GM12878 (cell line): ENCODE measurements at regions not wholly inside any gene's neighbourhood (a gene's known extent, or its start where the extent isn't known, plus 50 kb on each side); places are given as distances from the start of the nearest gene placed in this dataset.

Experiments
- ATAC-seq: fragments of 200-7000 bp; cut with Tn5 transposase; 3 replicates; pipeline ENCODE4 v1.9.1; 2020; ENCODE audit warnings: mild to moderate bottlenecking, moderate library complexity
- BruUV-seq: library from RNA; stranded (reverse); fragments of 400-500 nt; replicated peaks from 2 replicates; lab custom pipeline; 2021; lab: Mats Ljungman, UMichigan
- CTCF ChIA-PET: fragments of 300-600 bp; sonication (Branson Sonifier 250); formaldehyde crosslinking; extraction: SDS; loops from one replicate; lab custom pipeline; 2021; ENCODE audit warnings: inconsistent platforms; lab: Yijun Ruan, JAX
- POLR2A ChIA-PET: fragments of 350-600 bp; formaldehyde crosslinking; extraction: SDS; loops from one replicate; lab custom pipeline; 2021; ENCODE audit warnings: inconsistent platforms; lab: Charles Lee
- RAD21 ChIA-PET: fragments of 300-600 bp; sonication (Branson Sonifier 250); formaldehyde crosslinking; loops from one replicate; lab custom pipeline; 2023; ENCODE audit warnings: antibody characterized with exemption; ENCODE audit not compliant: unreplicated experiment; lab: Charles Lee
- SMC1A ChIA-PET: fragments of 300-600 bp; sonication (Branson Sonifier 250); formaldehyde crosslinking; loops from one replicate; lab custom pipeline; 2023; ENCODE audit not compliant: unreplicated experiment, uncharacterized antibody; lab: Charles Lee
- DNase-seq: peaks from one replicate; pipeline ENCODE4 v3.0.0-alpha.2; 2011; ENCODE audit warnings: low read depth, low spot score
- FAIRE-seq: peaks from 3 replicates; lab custom pipeline; 2011; peaks lifted over from hg19 to GRCh38; lab: Jason Lieb, UNC
- H2AFZ ChIP-seq: 2 replicates; pipeline ENCODE4 v1.6.0; 2011; ENCODE audit warnings: low read depth, low read length, control low read depth; ENCODE audit not compliant: control insufficient read depth
- H3K27ac ChIP-seq: 2 replicates; pipeline ENCODE4 v1.5.1; 2011; ENCODE audit warnings: control low read depth; ENCODE audit not compliant: control insufficient read depth, insufficient read depth
- H3K27me3 ChIP-seq, 2 experiments: replicated peaks in 1 of 2; 2 replicates each; pipeline versions ENCODE4 v1.6.0 to v1.6.1; 2011; ENCODE audit warnings: low read length in 1 of 2; ENCODE audit not compliant: control insufficient read depth in 2 of 2, insufficient read depth in 2 of 2
- H3K36me3 ChIP-seq, 2 experiments: 2 replicates each; pipeline ENCODE4 v1.5.1; 2011; ENCODE audit warnings: low read length in 1 of 2; ENCODE audit not compliant: control insufficient read depth in 2 of 2, insufficient read depth in 2 of 2
- H3K4me1 ChIP-seq: 2 replicates; pipeline ENCODE4 v1.6.1; 2011; ENCODE audit warnings: mild to moderate bottlenecking, low read length, moderate library complexity, mixed read lengths; ENCODE audit not compliant: control insufficient read depth, insufficient read depth
- H3K4me2 ChIP-seq: 2 replicates; pipeline ENCODE4 v1.6.0; 2011; ENCODE audit warnings: control low read depth; ENCODE audit not compliant: control insufficient read depth, insufficient read depth
- H3K4me3 ChIP-seq: fragments of 200-600 bp; sonication (generic); 2 replicates; pipeline ENCODE4 v1.5.1; 2016
- H3K79me2 ChIP-seq: 2 replicates; pipeline ENCODE4 v1.6.0; 2011; ENCODE audit warnings: low read length; ENCODE audit not compliant: control insufficient read depth, insufficient read depth
- H3K9ac ChIP-seq: 2 replicates; pipeline ENCODE4 v1.8.0; 2011; ENCODE audit warnings: low read length, control low read depth, mixed read lengths; ENCODE audit not compliant: control insufficient read depth, insufficient read depth
- H3K9me3 ChIP-seq: replicated peaks from 3 replicates; pipeline ENCODE4 v1.5.1; 2011; ENCODE audit warnings: mild to moderate bottlenecking, low read length; ENCODE audit not compliant: control insufficient read depth, insufficient read depth
- H4K20me1 ChIP-seq: 2 replicates; pipeline ENCODE4 v1.6.0; 2011; ENCODE audit not compliant: control insufficient read depth, insufficient read depth
- DPF2 ChIP-seq: fragments of 450-650 bp; IDR thresholded peaks from 2 replicates; pipeline ENCODE4 v1.6.1; 2017; ENCODE audit warnings: mild to moderate bottlenecking
- ZBTB33 ChIP-seq: fragments of 450-650 bp; IDR thresholded peaks from 2 replicates; pipeline ENCODE4 v1.6.1; 2017; ENCODE audit warnings: mild to moderate bottlenecking
- ZBTB4 ChIP-seq: fragments of 450-650 bp; formaldehyde crosslinking; IDR thresholded peaks from 2 replicates; pipeline ENCODE4 v1.4.0; 2022; ENCODE audit warnings: mild to moderate bottlenecking, moderate library complexity
- ZNF384 ChIP-seq: IDR thresholded peaks from 2 replicates; pipeline ENCODE4 v1.6.1; 2012; ENCODE audit warnings: low read depth, mild to moderate bottlenecking, low read length, improper control_type of control experiment, borderline replicate concordance
- WGBS: methylation state at CpG from one replicate; pipeline ENCODE4 v1.1.6; 2016; ENCODE audit warnings: low lambda C conversion rate; ENCODE audit not compliant: insufficient replicate concordance, insufficient coverage; ENCODE audit errors: missing lambda C conversion rate; 5-methylcytosine and 5-hydroxymethylcytosine counted together
- in situ Hi-C: fragments of 300-500 bp; cut with MboI; formaldehyde crosslinking; loops from 9 replicates; pipeline ENCODE4 v1.14.3; 2018; ENCODE audit warnings: mixed read lengths
- intact Hi-C: fragments of 100-400 bp; cut with micrococcal nuclease; formaldehyde crosslinking; loops from one replicate; pipeline ENCODE4 v1.14.2; 2022; ENCODE audit not compliant: unreplicated experiment
- TF ChIP-seq, protein P1 (sequence below): fragments of 450-650 bp; IDR thresholded peaks from 2 replicates; pipeline ENCODE4 v1.6.1; 2018; ENCODE audit warnings: borderline replicate concordance, mild to moderate bottlenecking; ENCODE audit not compliant: partially characterized antibody

GRCh38 chr6:23630726-23631635 is 495.0 kb upstream of the NRSN1 start:
- CTCF ChIA-PET = no interaction called here
- Histone ChIP-seq H3K9me3 (no peaks in the 10 kb centered on the region), H3K36me3 (no peaks in the 10 kb centered on the region), H3K4me2 (no peak overlapping the region), H3K27ac (no peak overlapping the region), H3K4me3 (no peak overlapping the region), H3K9ac (no peak overlapping the region), H2AFZ (no peak overlapping the region), H3K4me1 (no peaks in the 10 kb centered on the region), H3K79me2 (no peaks in the 10 kb centered on the region), H4K20me1 (no peaks in the 10 kb centered on the region), H3K27me3 (no peaks in the 10 kb centered on the region)
- ATAC-seq = no peak
- POLR2A ChIA-PET = no interaction called here
- no peak for FAIRE-seq
- RAD21 ChIA-PET = no interaction called here
- BruUV-seq = no TSS peak
- DNase-seq = no peak
- in situ Hi-C loops = no loop called here
- intact Hi-C loops = no loop called here
- TF ChIP-seq ZBTB33 (no peak), DPF2 (no peak), ZBTB4 (CRISPR knock-in tag) (no peak), ZNF384 (no peak)
- TF ChIP-seq, protein P1, sequence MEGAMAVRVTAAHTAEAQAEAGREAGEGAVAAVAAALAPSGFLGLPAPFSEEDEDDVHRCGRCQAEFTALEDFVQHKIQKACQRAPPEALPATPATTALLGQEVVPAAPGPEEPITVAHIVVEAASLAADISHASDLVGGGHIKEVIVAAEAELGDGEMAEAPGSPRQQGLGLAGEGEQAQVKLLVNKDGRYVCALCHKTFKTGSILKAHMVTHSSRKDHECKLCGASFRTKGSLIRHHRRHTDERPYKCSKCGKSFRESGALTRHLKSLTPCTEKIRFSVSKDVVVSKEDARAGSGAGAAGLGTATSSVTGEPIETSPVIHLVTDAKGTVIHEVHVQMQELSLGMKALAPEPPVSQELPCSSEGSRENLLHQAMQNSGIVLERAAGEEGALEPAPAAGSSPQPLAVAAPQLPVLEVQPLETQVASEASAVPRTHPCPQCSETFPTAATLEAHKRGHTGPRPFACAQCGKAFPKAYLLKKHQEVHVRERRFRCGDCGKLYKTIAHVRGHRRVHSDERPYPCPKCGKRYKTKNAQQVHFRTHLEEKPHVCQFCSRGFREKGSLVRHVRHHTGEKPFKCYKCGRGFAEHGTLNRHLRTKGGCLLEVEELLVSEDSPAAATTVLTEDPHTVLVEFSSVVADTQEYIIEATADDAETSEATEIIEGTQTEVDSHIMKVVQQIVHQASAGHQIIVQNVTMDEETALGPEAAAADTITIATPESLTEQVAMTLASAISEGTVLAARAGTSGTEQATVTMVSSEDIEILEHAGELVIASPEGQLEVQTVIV = no peak
- SMC1A ChIA-PET = no interaction called here
- WGBS = 6% methylated on average over 6 of the region's 6 CpGs
